Testis (tissue), 2 donors: ENCODE measurements at regions not wholly inside any gene's neighbourhood (a gene's known extent, or its start where the extent isn't known, plus 50 kb on each side); places are given as distances from the start of the nearest gene placed in this dataset.
"Not testable (repeated sequence)": the region's sequence is repeated elsewhere in the genome, so short reads cannot be mapped to it uniquely, and the experiment has no call there.

Experiments
- DNase-seq: peaks from one replicate; pipeline ENCODE4 v3.0.0-alpha.2; 2019
- H3K27ac ChIP-seq, 2 donors: fragments of 200-600 bp; sonication (generic); one replicate each; pipeline ENCODE4 v1.5.1; 2019
- H3K27me3 ChIP-seq: fragments of 200-600 bp; sonication (generic); one replicate; pipeline ENCODE4 v1.5.1; 2019
- H3K36me3 ChIP-seq: fragments of 200-600 bp; sonication (generic); one replicate; pipeline ENCODE4 v1.5.1; 2017; ENCODE audit warnings: low read depth; ENCODE audit errors: missing control alignments
- H3K4me1 ChIP-seq: fragments of 200-600 bp; sonication (generic); one replicate; pipeline ENCODE4 v1.5.1; 2019
- H3K4me3 ChIP-seq, 2 donors: fragments of 200-600 bp; sonication (generic); one replicate each; pipeline ENCODE4 v1.5.1; 2017 to 2019
- H3K9me3 ChIP-seq: fragments of 200-600 bp; sonication (generic); one replicate; pipeline ENCODE4 v1.5.1; 2017
- CTCF ChIP-seq, 3 experiments: fragments of 450-650 bp in 2 of 3; fragments of 200-600 bp in 1 of 3; sonication (generic) in 1 of 3; IDR thresholded peaks; one replicate each; pipeline ENCODE4 v1.5.1; 2016 to 2019; ENCODE audit warnings: antibody characterized with exemption in 3 of 3, mild to moderate bottlenecking in 2 of 3, moderate library complexity in 1 of 3
- POLR2A ChIP-seq: fragments of 450-650 bp; IDR thresholded peaks from one replicate; pipeline ENCODE4 v1.6.1; 2017; ENCODE audit warnings: antibody characterized with exemption, mild to moderate bottlenecking, moderate library complexity
- WGBS, 2 donors: methylation state at CpG; one replicate each; pipeline ENCODE4 v1.1.5; 2018; 5-methylcytosine and 5-hydroxymethylcytosine counted together
- intact Hi-C: fragments of 100-400 bp; cut with DNase I; formaldehyde crosslinking; loops from one replicate; pipeline ENCODE4 v1.15.1; 2023; ENCODE audit warnings: low total_unique reads

- Histone ChIP-seq H3K27me3 (no peaks in the 10 kb centered on the region), H3K9me3 (no peaks in the 10 kb centered on the region), H3K4me3 (no peak overlapping the region), H3K27ac (no peak overlapping the region), H3K4me1 (no peaks in the 10 kb centered on the region), H3K36me3 (no peaks in the 10 kb centered on the region)
- 61 to 68% methylated on average over 10 of the region's 10 CpGs for WGBS, 2 donors
- intact Hi-C loops: no loop called here
- DNase-seq: no peak
- TF ChIP-seq POLR2A (no peak), CTCF (IDR thresholded peaks at IDR 0.05) (no peak)
These were observed 92.1 kb downstream of the TMEM167A start for GRCh38 chr5:82984786-82985735.

- 84 to 90% methylated on average over 2 of the region's 2 CpGs for WGBS, 2 donors
- no peaks in the 10 kb centered on the region for H3K4me1 ChIP-seq
- intact Hi-C loops: no loop called here
- H3K9me3 ChIP-seq: no peaks in the 10 kb centered on the region
- TF ChIP-seq POLR2A: no peak
- no peak for TF ChIP-seq CTCF (IDR thresholded peaks at IDR 0.05)
- no peaks in the 10 kb centered on the region for H3K36me3 ChIP-seq
- no peak overlapping the region for H3K4me3 ChIP-seq
- no peak for DNase-seq
- no peak overlapping the region for H3K27ac ChIP-seq
- no peaks in the 10 kb centered on the region for H3K27me3 ChIP-seq
These were observed 94.3 kb downstream of the TMEM167A start for GRCh38 chr5:82982846-82983245.

- H3K4me3 ChIP-seq, H3K9me3 ChIP-seq, H3K4me1 ChIP-seq, H3K27me3 ChIP-seq, H3K36me3 ChIP-seq, intact Hi-C loops, H3K27ac ChIP-seq, DNase-seq: not testable (repeated sequence)
These were observed 100.3 kb downstream of the TMEM167A start for GRCh38 chr5:82976887-82977286.

GRCh38 chr5:82975812-82976211 lies 101.4 kb downstream of the TMEM167A start:
- TF ChIP-seq POLR2A: no peak
- no peak for TF ChIP-seq CTCF (IDR thresholded peaks at IDR 0.05)
- intact Hi-C loops: no loop called here
- 92 to 93% methylated on average over 5 of the region's 5 CpGs for WGBS, 2 donors
- Histone ChIP-seq H3K9me3 (no peaks in the 10 kb centered on the region), H3K27me3 (no peaks in the 10 kb centered on the region), H3K4me1 (no peaks in the 10 kb centered on the region), H3K36me3 (no peaks in the 10 kb centered on the region), H3K4me3 (no peak overlapping the region), H3K27ac (no peak overlapping the region)
- no peak for DNase-seq

GRCh38 chr5:82975396-82975795 lies 101.8 kb downstream of the TMEM167A start:
- H3K4me3 ChIP-seq: no peak overlapping the region
- DNase-seq: no peak
- no peaks in the 10 kb centered on the region for H3K9me3 ChIP-seq
- 82 to 85% methylated on average over 9 of the region's 9 CpGs for WGBS, 2 donors
- no peaks in the 10 kb centered on the region for H3K4me1 ChIP-seq
- no peaks in the 10 kb centered on the region for H3K27me3 ChIP-seq
- H3K36me3 ChIP-seq: no peaks in the 10 kb centered on the region
- no peak overlapping the region for H3K27ac ChIP-seq
- TF ChIP-seq CTCF (IDR thresholded peaks at IDR 0.05): no peak
- no peak for TF ChIP-seq POLR2A
- intact Hi-C loops: no loop called here

- H3K4me1 ChIP-seq, H3K27ac ChIP-seq, H3K9me3 ChIP-seq, intact Hi-C loops, H3K36me3 ChIP-seq, H3K4me3 ChIP-seq, H3K27me3 ChIP-seq, DNase-seq: not testable (repeated sequence)
- WGBS, 2 donors: 77 to 88% methylated on average over 2 of the region's 2 CpGs
These were observed 102.8 kb downstream of the TMEM167A start for GRCh38 chr5:82974346-82974745.
